ENCODE measurements at regions not wholly inside any gene's neighbourhood (a gene's known extent, or its start where the extent isn't known, plus 50 kb on each side); places are given as distances from the start of the nearest gene placed in this dataset.

- TF ChIP-seq EP300 (IDR thresholded peaks at IDR 0.05) (no peak), POLR2AphosphoS5 (IDR thresholded peaks at IDR 0.05) (no peak), POLR2A (IDR thresholded peaks at IDR 0.05) (no peak), CTCF (IDR thresholded peaks at IDR 0.05) (no peak)
- H3K36me3 ChIP-seq = no peaks in the 10 kb centered on the region
- H3K4me1 ChIP-seq = peaks cover 2 to 15% (median 8%) of the 10 kb centered on the region in 4 donors
- H3K4me3 ChIP-seq = no peak overlapping the region
- 47 to 57% methylated on average over 13 of the region's 13 CpGs for WGBS, 2 donors
- H3K9me3 ChIP-seq = no peaks in the 10 kb centered on the region
- peak in 1 of 2 donors; percentile 57 for DNase-seq
- peaks cover 0 to 23% (median 10%) of the 10 kb centered on the region in 4 donors for H3K27me3 ChIP-seq
- ATAC-seq (ENCODE audit: low FRiP score in 2 of 2) = no peak
- no peak overlapping the region for H3K27ac ChIP-seq
These were observed 128.5 kb upstream of the LPCAT1 start for GRCh38 chr5:1651971-1652872.

- TF ChIP-seq POLR2AphosphoS5 (IDR thresholded peaks at IDR 0.05) (no peak), EP300 (IDR thresholded peaks at IDR 0.05) (no peak), CTCF (IDR thresholded peaks at IDR 0.05) (no peak), POLR2A (IDR thresholded peaks at IDR 0.05) (no peak)
- Histone ChIP-seq H3K9me3 (no peaks in the 10 kb centered on the region), H3K4me3 (no peak overlapping the region), H3K27me3 (peaks cover 0 to 23% (median 10%) of the 10 kb centered on the region in 4 donors), H3K4me1 (peaks cover 2 to 15% (median 8%) of the 10 kb centered on the region in 4 donors), H3K36me3 (no peaks in the 10 kb centered on the region), H3K27ac (no peak overlapping the region)
- WGBS, 2 donors = 54 to 74% methylated on average over 2 to 5 of the region's 6 CpGs
- ATAC-seq (ENCODE audit: low FRiP score in 2 of 2) = no peak
- no peak for DNase-seq
These were observed 127.5 kb upstream of the LPCAT1 start for GRCh38 chr5:1651250-1651649.

- H3K4me3 ChIP-seq = no peak overlapping the region
- WGBS, 2 donors = 81 to 83% methylated on average over 4 of the region's 4 CpGs
- H3K4me1 ChIP-seq = peaks cover 8 to 24% (median 13%) of the 10 kb centered on the region in 4 donors
- H3K27me3 ChIP-seq = peaks cover 0 to 22% (median 7%) of the 10 kb centered on the region in 4 donors
- DNase-seq = no peak
- ATAC-seq (ENCODE audit: low FRiP score in 2 of 2) = no peak
- no peak overlapping the region for H3K27ac ChIP-seq
- H3K36me3 ChIP-seq = no peaks in the 10 kb centered on the region
- no peaks in the 10 kb centered on the region for H3K9me3 ChIP-seq
- TF ChIP-seq CTCF (IDR thresholded peaks at IDR 0.05) (no peak), EP300 (IDR thresholded peaks at IDR 0.05) (no peak), POLR2AphosphoS5 (IDR thresholded peaks at IDR 0.05) (no peak), POLR2A (IDR thresholded peaks at IDR 0.05) (no peak)
These were observed 125.8 kb upstream of the LPCAT1 start for GRCh38 chr5:1649554-1649953.

GRCh38 chr5:1648806-1649205 lies 125.0 kb upstream of the LPCAT1 start:
- Histone ChIP-seq H3K27ac (no peak overlapping the region), H3K9me3 (no peaks in the 10 kb centered on the region), H3K4me1 (peaks cover 8 to 18% (median 12%) of the 10 kb centered on the region in 4 donors), H3K4me3 (no peak overlapping the region), H3K36me3 (no peaks in the 10 kb centered on the region), H3K27me3 (peaks cover 0 to 21% (median 8%) of the 10 kb centered on the region in 4 donors)
- WGBS, 2 donors = 61 to 68% methylated on average over 4 of the region's 4 CpGs
- DNase-seq (no peak), ATAC-seq (ENCODE audit: low FRiP score in 2 of 2) (no peak)
- TF ChIP-seq POLR2A (IDR thresholded peaks at IDR 0.05) = no peak
- no peak for TF ChIP-seq EP300 (IDR thresholded peaks at IDR 0.05)
- TF ChIP-seq CTCF (IDR thresholded peaks at IDR 0.05) = no peak
- no peak for TF ChIP-seq POLR2AphosphoS5 (IDR thresholded peaks at IDR 0.05)
